ES-I3 (cell line): ENCODE measurements at regions not wholly inside any gene's neighbourhood (a gene's known extent, or its start where the extent isn't known, plus 50 kb on each side); places are given as distances from the start of the nearest gene placed in this dataset.
"Not testable (repeated sequence)": the region's sequence is repeated elsewhere in the genome, so short reads cannot be mapped to it uniquely, and the experiment has no call there.

Experiments
- H3K36me3 ChIP-seq: 2 replicates; pipeline ENCODE4 v1.6.1; 2013; ENCODE audit warnings: mild to moderate bottlenecking, low read length, control low read depth, moderate library complexity; ENCODE audit not compliant: insufficient read depth
- H3K4me1 ChIP-seq: 2 replicates; pipeline ENCODE4 v1.6.1; 2013; ENCODE audit warnings: mild to moderate bottlenecking, control low read depth, low read length; ENCODE audit not compliant: insufficient read depth
- H3K9ac ChIP-seq: 2 replicates; pipeline ENCODE4 v1.6.1; 2013; ENCODE audit warnings: low read depth, mild to moderate bottlenecking, low read length, moderate library complexity
- H3K9me3 ChIP-seq: 2 replicates; pipeline ENCODE4 v1.6.1; 2013; ENCODE audit warnings: mild to moderate bottlenecking, low read length, moderate library complexity; ENCODE audit not compliant: control insufficient read depth, insufficient read depth

DNA sequence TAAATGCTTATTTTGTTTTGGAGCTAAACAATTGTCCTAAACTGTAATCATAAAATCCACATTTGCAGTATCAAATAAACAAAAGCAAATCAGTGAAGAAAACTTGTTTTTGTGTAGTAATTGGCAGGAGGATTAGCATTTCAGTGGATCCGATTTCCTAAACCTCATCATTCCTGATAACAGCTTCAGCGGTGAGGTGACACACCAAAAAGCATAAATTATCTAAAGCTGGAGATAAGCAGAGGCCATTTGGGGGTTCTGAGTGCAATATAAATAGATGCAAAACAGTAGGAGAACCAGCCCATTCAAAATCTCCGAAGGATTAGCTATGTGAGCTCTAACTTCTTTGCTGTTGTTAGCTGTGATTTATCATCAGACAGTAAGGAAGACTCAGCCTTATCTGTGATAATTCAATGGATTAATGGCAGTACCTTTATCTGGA is 235.8 kb downstream of the EPHA7 start:
- no peaks in the 10 kb centered on the region for H3K36me3 ChIP-seq
- H3K9me3 ChIP-seq: no peaks in the 10 kb centered on the region
- H3K9ac ChIP-seq: no peak overlapping the region
- H3K4me1 ChIP-seq: 0 out of 2 replicates have a peak, but pooled peaks cover 4% of the 10 kb centered on the region

GRCh38 chr6:93182938-93183479 is 236.3 kb downstream of the EPHA7 start:
- no peaks in the 10 kb centered on the region for H3K36me3 ChIP-seq
- peaks cover 9% of the 10 kb centered on the region; the same call in 1 of the 2 replicates for H3K4me1 ChIP-seq
- no peaks in the 10 kb centered on the region for H3K9me3 ChIP-seq
- no peak overlapping the region for H3K9ac ChIP-seq

- H3K9ac ChIP-seq: no peak overlapping the region
- no peaks in the 10 kb centered on the region for H3K36me3 ChIP-seq
- no peaks in the 10 kb centered on the region for H3K9me3 ChIP-seq
- peaks cover 50% of the 10 kb centered on the region for H3K4me1 ChIP-seq
These were observed 241.4 kb downstream of the EPHA7 start for GRCh38 chr6:93177918-93178317.

GRCh38 chr6:93177438-93177837 is 241.9 kb downstream of the EPHA7 start:
- Histone ChIP-seq H3K9ac (no peak overlapping the region), H3K36me3 (no peaks in the 10 kb centered on the region), H3K9me3 (no peaks in the 10 kb centered on the region), H3K4me1 (peaks cover 52% of the 10 kb centered on the region)

DNA sequence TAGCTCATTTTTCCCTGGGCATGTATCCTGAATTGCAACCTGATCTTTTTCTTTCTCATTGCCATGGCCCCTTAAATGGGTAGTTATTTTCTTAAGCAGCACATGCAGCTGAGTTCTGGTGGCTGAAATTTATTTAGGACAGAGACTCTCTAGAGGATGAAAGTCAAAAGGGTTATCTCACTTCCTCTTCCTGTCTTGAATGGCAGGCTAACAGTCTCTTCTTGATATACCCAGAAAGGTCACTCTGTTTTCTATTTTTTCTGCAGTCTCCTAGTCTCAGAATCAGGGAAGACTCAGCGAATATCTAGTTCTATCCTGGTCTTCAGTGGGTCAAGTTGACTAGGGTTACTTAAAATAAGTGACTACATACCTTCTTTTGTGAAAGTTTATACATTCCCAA is 243.3 kb downstream of the EPHA7 start:
- Histone ChIP-seq H3K9me3 (no peaks in the 10 kb centered on the region), H3K36me3 (no peaks in the 10 kb centered on the region), H3K4me1 (peaks cover 52% of the 10 kb centered on the region), H3K9ac (no peak overlapping the region)

GRCh38 chr6:93173573-93173972 is 245.8 kb downstream of the EPHA7 start:
- H3K4me1 ChIP-seq: peaks cover 51% of the 10 kb centered on the region
- not testable (repeated sequence) for H3K9ac ChIP-seq, H3K36me3 ChIP-seq, H3K9me3 ChIP-seq

DNA sequence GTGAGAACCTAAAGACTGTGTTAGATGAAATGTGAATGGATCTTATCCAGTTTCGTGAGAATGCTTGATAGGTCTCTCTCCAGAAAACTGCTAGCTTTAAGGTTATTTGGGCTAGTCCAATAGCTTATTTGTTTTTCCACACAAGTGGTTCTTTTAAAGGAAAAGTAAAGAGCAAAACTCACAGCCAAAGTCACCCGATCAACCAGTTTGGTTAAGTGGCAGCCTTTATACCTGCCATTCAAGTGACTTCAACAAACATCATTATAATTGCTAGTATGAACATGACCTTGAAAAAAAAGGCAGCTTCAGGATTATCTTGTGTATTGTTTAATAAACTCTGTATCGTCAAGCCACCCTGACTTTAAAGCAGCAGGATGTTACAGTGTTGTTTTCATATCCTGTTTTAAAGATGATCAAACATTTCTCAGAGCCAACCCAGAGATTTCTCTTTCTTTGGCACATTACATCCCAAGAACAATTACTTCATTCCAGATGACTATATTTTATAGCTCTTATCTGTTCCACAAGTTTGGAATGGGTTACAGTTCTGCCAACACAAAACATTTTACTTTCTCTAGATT is 253.4 kb downstream of the EPHA7 start:
- Histone ChIP-seq H3K9ac (no peak overlapping the region), H3K9me3 (no peaks in the 10 kb centered on the region), H3K4me1 (peaks cover 5% of the 10 kb centered on the region; the same call in 1 of the 2 replicates), H3K36me3 (no peaks in the 10 kb centered on the region)

DNA sequence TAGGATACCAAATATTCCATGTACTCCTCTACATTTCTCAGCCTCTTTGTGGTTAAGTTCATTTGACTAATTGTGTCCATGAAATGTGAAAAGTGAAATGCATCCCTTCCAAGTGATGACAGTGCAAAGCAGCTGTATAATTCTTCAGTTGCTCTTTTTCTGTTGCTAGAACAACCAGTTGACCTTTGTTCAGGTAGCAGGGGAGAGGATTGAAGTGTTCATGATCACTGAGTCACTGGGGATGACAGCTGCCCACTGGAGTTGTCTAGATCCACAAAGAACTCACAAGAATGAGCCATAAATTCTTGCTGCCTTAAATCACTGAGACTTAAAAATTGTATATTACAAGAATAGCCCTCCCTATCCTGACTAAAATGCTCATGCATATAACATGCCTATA is 254.6 kb downstream of the EPHA7 start:
- H3K9me3 ChIP-seq: no peaks in the 10 kb centered on the region
- no peaks in the 10 kb centered on the region for H3K36me3 ChIP-seq
- H3K4me1 ChIP-seq: peaks cover 5% of the 10 kb centered on the region; the same call in 1 of the 2 replicates
- no peak overlapping the region for H3K9ac ChIP-seq

GRCh38 chr6:93163146-93163545 is 256.2 kb downstream of the EPHA7 start:
- Histone ChIP-seq H3K9me3 (peaks cover 2% of the 10 kb centered on the region; the same call in 1 of the 2 replicates), H3K9ac (no peak overlapping the region), H3K36me3 (no peaks in the 10 kb centered on the region), H3K4me1 (no peaks in the 10 kb centered on the region)

GRCh38 chr6:93139408-93140081 is 279.8 kb downstream of the EPHA7 start:
- no peaks in the 10 kb centered on the region for H3K9me3 ChIP-seq
- H3K4me1 ChIP-seq: peaks cover 18% of the 10 kb centered on the region
- no peaks in the 10 kb centered on the region for H3K36me3 ChIP-seq
- H3K9ac ChIP-seq: no peak overlapping the region

GRCh38 chr6:93136111-93136510 is 283.2 kb downstream of the EPHA7 start:
- Histone ChIP-seq H3K36me3 (no peaks in the 10 kb centered on the region), H3K4me1 (peaks cover 18% of the 10 kb centered on the region), H3K9ac (no peak overlapping the region), H3K9me3 (no peaks in the 10 kb centered on the region)

- no peaks in the 10 kb centered on the region for H3K36me3 ChIP-seq
- peaks cover 22% of the 10 kb centered on the region; the same call in 1 of the 2 replicates for H3K4me1 ChIP-seq
- H3K9me3 ChIP-seq: peaks cover 5% of the 10 kb centered on the region; the same call in 1 of the 2 replicates
- no peak overlapping the region for H3K9ac ChIP-seq
These were observed 295.2 kb downstream of the EPHA7 start for GRCh38 chr6:93124006-93124632.

- no peak overlapping the region for H3K9ac ChIP-seq
- H3K9me3 ChIP-seq: peaks cover 5% of the 10 kb centered on the region; the same call in 1 of the 2 replicates
- H3K4me1 ChIP-seq: peaks cover 22% of the 10 kb centered on the region; the same call in 1 of the 2 replicates
These were observed 295.8 kb downstream of the EPHA7 start for GRCh38 chr6:93123585-93123984.

DNA sequence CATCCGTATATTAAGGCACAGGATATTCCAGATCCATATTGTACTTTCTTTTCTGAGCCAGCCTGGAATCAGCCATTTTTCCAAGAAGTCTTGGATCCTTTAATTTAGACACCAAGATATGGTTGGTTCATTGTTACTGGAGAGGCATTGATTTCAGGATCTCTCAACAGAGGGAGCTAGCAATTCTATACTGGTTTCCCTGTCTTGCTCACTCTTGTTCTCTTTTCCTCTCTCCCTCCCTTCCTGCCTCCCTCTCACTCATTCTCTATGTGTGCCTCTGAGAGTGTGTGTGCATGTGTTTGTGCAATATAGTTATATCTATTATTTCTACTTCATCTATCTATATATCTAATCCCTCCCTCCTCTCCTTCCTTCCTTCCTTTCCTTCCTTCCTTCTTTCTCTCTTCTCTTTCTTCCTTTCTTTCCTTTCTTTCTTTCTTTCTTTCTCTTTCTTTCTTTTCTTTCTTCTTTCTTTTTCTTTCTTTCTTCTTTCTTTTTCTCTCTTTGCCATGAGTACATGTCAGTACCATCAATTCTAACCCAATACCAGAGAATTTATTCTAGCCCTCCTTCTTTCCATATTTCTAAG is 299.1 kb downstream of the EPHA7 start:
- Histone ChIP-seq H3K4me1 (peaks cover 10% of the 10 kb centered on the region; the same call in 1 of the 2 replicates), H3K36me3 (no peaks in the 10 kb centered on the region), H3K9ac (no peak overlapping the region), H3K9me3 (no peaks in the 10 kb centered on the region)

More at GRCh38 chr6:93123585-93123984, 295.8 kb downstream of the EPHA7 start:
- H3K36me3 ChIP-seq: no peaks in the 10 kb centered on the region
